ENCODE measurements at regions not wholly inside any gene's neighbourhood (a gene's known extent, or its start where the extent isn't known, plus 50 kb on each side); places are given as distances from the start of the nearest gene placed in this dataset.

- TF ChIP-seq, protein P1, sequence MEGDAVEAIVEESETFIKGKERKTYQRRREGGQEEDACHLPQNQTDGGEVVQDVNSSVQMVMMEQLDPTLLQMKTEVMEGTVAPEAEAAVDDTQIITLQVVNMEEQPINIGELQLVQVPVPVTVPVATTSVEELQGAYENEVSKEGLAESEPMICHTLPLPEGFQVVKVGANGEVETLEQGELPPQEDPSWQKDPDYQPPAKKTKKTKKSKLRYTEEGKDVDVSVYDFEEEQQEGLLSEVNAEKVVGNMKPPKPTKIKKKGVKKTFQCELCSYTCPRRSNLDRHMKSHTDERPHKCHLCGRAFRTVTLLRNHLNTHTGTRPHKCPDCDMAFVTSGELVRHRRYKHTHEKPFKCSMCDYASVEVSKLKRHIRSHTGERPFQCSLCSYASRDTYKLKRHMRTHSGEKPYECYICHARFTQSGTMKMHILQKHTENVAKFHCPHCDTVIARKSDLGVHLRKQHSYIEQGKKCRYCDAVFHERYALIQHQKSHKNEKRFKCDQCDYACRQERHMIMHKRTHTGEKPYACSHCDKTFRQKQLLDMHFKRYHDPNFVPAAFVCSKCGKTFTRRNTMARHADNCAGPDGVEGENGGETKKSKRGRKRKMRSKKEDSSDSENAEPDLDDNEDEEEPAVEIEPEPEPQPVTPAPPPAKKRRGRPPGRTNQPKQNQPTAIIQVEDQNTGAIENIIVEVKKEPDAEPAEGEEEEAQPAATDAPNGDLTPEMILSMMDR (IDR thresholded peaks at IDR 0.05 in 8 of 11, conservative IDR thresholded peaks at IDR 0.05 in 3 of 11): no peak
- TF ChIP-seq POLR2AphosphoS5 (IDR thresholded peaks at IDR 0.05): no peak
- TF ChIP-seq POLR2A (IDR thresholded peaks at IDR 0.05): no peak
Measured at GRCh38 chr12:90167518-90168208, 459.0 kb upstream of the ATP2B1 start.

Measured in spleen (tissue), 7 donors.